ENCODE measurements at regions not wholly inside any gene's neighbourhood (a gene's known extent, or its start where the extent isn't known, plus 50 kb on each side); places are given as distances from the start of the nearest gene placed in this dataset.

GRCh38 chr18:70645971-70646370, 357.1 kb downstream of the SOCS6 start:
- no peak for TF ChIP-seq EZH2 (IDR thresholded peaks at IDR 0.05; ENCODE audit: borderline replicate concordance, low read depth, low read length, poor library complexity, severe bottlenecking)
- TF ChIP-seq CTCF (conservative IDR thresholded peaks at IDR 0.05; ENCODE audit: low read depth, low read length) = no peak
- no peak for DNase-seq (ENCODE audit: low spot score)
- Histone ChIP-seq H3K27ac (ENCODE audit: low read depth, low read length, poor library complexity, severe bottlenecking) (no peak overlapping the region), H3K36me3 (ENCODE audit: insufficient read depth, low read length, poor library complexity, severe bottlenecking) (no peaks in the 10 kb centered on the region), H3K9me3 (ENCODE audit: low read depth, low read length, poor library complexity, severe bottlenecking) (no peaks in the 10 kb centered on the region), H3K4me1 (ENCODE audit: insufficient read depth, low read length, poor library complexity, severe bottlenecking) (no peaks in the 10 kb centered on the region), H3K27me3 (replicated peaks; ENCODE audit: insufficient read depth, low read depth, low read length, poor library complexity) (no peaks in the 10 kb centered on the region), H3K4me3 (ENCODE audit: low read depth, low read length, poor library complexity, severe bottlenecking) (no peak overlapping the region)
- ChIA-PET CTCF (no interaction called here), POLR2A (ENCODE audit: low non-redundant PET) (no interaction called here)
- no TSS peak for BruUV-seq (replicated peaks)
- intact Hi-C loops (cut with micrococcal nuclease; ENCODE audit: unreplicated experiment) = no loop called here

- Histone ChIP-seq H3K9me3 (ENCODE audit: low read depth, low read length, poor library complexity, severe bottlenecking) (peaks cover 6% of the 10 kb centered on the region), H3K36me3 (ENCODE audit: insufficient read depth, low read length, poor library complexity, severe bottlenecking) (no peaks in the 10 kb centered on the region), H3K27ac (ENCODE audit: low read depth, low read length, poor library complexity, severe bottlenecking) (no peak overlapping the region), H3K4me3 (ENCODE audit: low read depth, low read length, poor library complexity, severe bottlenecking) (no peak overlapping the region), H3K27me3 (replicated peaks; ENCODE audit: insufficient read depth, low read depth, low read length, poor library complexity) (no peaks in the 10 kb centered on the region), H3K4me1 (ENCODE audit: insufficient read depth, low read length, poor library complexity, severe bottlenecking) (no peaks in the 10 kb centered on the region)
- intact Hi-C loops (cut with micrococcal nuclease; ENCODE audit: unreplicated experiment) = no loop called here
- ChIA-PET POLR2A (ENCODE audit: low non-redundant PET) (no interaction called here), CTCF (no interaction called here)
- no TSS peak for BruUV-seq (replicated peaks)
- TF ChIP-seq EZH2 (IDR thresholded peaks at IDR 0.05; ENCODE audit: borderline replicate concordance, low read depth, low read length, poor library complexity, severe bottlenecking) (no peak), CTCF (conservative IDR thresholded peaks at IDR 0.05; ENCODE audit: low read depth, low read length) (no peak)
- no peak for DNase-seq (ENCODE audit: low spot score)
These were observed 355.0 kb downstream of the SOCS6 start for GRCh38 chr18:70643812-70644211.

- POLR2A ChIA-PET (ENCODE audit: low non-redundant PET) = no interaction called here
These were observed 352.4 kb downstream of the SOCS6 start for GRCh38 chr18:70641156-70641775.

More at GRCh38 chr18:70641156-70641775, 352.4 kb downstream of the SOCS6 start:
- no peaks in the 10 kb centered on the region for H3K27me3 ChIP-seq (replicated peaks; ENCODE audit: insufficient read depth, low read depth, low read length, poor library complexity)
- no peak overlapping the region for H3K27ac ChIP-seq (ENCODE audit: low read depth, low read length, poor library complexity, severe bottlenecking)
- TF ChIP-seq EZH2 (IDR thresholded peaks at IDR 0.05; ENCODE audit: borderline replicate concordance, low read depth, low read length, poor library complexity, severe bottlenecking) = no peak
- no peak for TF ChIP-seq CTCF (conservative IDR thresholded peaks at IDR 0.05; ENCODE audit: low read depth, low read length)
- no peak overlapping the region for H3K4me3 ChIP-seq (ENCODE audit: low read depth, low read length, poor library complexity, severe bottlenecking)
- CTCF ChIA-PET = no interaction called here
- H3K4me1 ChIP-seq (ENCODE audit: insufficient read depth, low read length, poor library complexity, severe bottlenecking) = no peaks in the 10 kb centered on the region
- DNase-seq (ENCODE audit: low spot score) = no peak
- intact Hi-C loops (cut with micrococcal nuclease; ENCODE audit: unreplicated experiment) = no loop called here
- no peaks in the 10 kb centered on the region for H3K36me3 ChIP-seq (ENCODE audit: insufficient read depth, low read length, poor library complexity, severe bottlenecking)
- H3K9me3 ChIP-seq (ENCODE audit: low read depth, low read length, poor library complexity, severe bottlenecking) = peaks cover 6% of the 10 kb centered on the region
- no TSS peak for BruUV-seq (replicated peaks)

All from A673 (cell line).